Inflammatory macrophage treated with lipopolysaccharide for 1 hour (primary cell): ENCODE measurements at regions not wholly inside any gene's neighbourhood (a gene's known extent, or its start where the extent isn't known, plus 50 kb on each side); places are given as distances from the start of the nearest gene placed in this dataset.

Source experiments
- DNase-seq, 2 donors: peaks; one replicate each; pipeline ENCODE4 v3.0.0-alpha.2; 2020 to 2022

DNA sequence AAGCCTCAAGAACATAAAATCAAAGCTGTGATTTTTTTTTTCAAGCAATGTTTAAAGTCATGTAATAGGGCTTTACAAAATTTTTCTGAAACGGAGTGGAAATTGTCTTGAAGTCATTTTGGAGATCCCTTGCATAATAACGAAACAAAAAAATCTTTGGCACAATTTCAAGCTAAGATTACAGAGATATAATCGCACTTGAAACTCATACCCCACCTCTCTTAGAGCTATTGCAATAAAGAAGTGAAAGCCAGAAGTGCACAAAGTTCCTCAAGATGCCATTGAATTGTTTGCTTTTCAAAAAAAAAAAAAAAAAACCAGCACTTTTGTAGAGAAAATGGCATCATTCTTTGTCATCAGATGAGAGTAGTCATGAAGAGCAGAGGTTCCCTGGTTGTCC, 152.3 kb downstream of the PAX3 start:
- no peak for DNase-seq

DNA sequence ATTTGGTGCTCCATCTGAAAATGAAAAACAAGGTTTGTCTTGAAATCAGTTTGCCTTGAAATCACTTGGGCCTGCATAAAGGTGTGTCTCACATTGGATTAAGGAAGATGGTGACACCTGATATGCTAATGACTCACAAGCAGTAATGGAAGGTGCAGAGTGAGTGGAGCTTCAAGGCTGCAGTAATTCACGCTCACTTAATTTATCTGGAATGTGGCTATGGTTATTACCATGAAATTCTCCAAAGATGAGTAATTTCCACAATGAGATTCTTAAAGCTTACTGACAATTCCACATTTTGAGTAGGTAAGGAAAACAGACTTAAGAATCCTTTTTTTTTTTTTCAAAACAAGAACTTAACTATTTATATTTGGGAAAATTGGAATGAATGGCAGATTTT, 156.8 kb downstream of the PAX3 start:
- no peak for DNase-seq

DNA sequence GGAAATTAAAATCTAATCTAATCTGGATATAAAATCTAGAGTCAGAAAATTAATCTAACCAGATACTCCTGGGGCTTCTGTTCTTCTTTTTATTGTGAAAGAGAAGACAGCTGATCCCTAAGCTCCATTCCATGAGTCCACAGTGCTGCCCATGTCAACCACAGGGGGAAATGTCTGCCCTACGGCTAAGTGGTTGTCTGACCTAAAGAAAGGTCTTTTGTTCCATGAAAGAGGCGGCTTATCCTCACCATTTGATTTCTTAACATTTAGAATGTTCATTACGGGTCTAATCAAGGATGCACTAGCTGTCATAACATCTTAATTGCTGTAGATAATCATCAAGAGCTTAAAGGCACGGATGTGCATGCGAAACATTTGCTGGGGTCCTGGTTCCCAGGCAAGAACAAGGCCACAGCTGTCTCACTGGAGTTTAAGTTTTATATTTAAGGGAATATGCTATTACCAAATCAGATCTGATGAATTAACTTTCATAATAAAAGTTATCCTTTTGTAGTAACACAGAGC, 162.6 kb downstream of the PAX3 start:
- no peak for DNase-seq

DNA sequence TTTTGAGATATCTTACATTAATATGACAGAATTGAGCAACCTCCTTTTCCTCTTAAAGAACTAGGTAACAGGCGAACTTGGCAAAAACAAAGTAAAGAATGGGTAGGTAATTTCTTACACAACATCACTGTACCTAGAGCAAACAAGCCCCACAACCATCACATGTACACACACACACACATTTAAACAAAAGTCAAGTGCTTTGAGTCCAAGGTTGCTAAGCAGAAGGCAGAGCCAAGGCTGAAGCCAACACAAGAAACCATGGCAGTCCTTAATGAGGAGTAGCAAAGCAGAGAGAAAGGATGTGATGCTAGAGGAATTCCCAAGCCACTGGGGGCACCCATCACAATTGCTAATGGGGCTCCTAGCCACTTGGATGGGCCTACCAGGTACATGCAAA, 164.1 kb downstream of the PAX3 start:
- no peak for DNase-seq

DNA sequence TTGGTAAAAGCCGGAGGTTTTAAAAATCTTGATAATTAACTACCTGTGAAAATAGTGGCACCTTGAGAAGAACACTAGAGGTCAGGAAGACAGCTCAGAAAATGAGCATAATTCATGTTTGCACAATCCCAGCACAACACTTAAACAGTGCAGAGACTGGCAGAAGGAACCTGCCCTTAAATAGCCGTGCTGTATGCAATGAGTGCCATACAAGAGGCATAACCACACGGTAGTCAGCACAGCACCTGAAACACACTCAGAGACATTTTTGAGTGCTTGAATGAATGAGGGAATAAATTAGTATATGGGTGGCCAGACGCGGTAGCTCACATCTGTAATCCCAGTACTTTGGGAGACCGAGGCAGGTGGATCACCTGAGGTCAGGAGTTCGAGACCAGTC, 164.9 kb downstream of the PAX3 start:
- no peak for DNase-seq

DNA sequence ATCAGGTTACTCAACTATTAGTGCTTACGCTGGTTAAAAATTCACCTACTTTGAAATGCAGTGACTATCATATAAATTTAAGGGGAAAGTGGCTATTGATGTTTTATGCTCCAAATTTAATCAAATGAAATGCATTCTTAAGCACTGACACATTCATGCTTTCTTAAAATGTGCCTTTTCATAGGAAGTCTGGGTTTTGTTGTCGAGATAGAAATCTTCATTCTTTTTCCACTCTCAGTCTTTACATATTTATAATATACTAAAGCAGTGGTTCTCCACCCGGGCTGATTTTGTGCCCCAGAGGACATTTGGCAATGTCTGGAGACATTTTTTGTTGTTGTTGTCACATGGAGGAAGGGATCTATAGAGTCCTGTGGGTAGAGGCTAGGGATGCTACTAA, 167.9 kb downstream of the PAX3 start:
- DNase-seq, result no peak

DNA sequence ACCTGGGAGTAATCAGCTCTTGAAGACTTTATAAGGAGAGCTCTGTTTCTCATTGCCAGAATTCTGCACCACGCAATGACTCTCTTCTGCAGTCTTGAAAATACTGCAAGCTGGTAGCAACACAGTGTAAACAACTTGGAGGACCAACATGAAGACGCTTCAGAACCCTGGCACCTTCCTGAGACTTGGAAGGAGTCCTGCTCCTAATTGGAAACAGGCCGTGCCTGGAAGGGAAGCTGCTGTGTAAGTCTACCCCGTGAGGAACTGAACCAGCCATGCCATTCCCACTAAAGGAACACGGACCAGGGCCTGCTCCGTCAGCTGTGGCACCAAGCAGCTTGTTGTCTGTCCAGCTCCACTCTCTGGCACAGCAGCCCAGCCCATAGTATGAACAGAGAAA, 171.1 kb downstream of the PAX3 start:
- DNase-seq, result no peak

DNA sequence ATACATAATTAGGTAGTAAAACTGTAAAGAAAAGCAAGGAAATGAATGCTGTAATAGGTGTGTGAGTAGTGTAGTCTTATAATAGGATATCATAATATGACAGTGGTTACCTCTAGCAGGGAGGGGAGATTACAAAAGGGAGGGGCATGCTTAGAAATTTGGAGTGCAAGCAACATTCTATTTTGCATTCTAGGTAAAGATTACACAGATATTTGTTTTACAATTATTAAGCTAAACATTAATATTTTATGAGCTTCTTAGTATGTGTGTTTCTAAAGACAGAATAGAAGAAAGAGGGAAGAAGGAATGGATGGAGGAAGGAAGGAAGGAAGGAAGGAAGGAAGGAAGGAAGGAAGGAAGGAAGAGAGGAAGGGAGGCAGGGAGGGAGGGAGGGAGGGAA, 177.9 kb downstream of the PAX3 start:
- no peak for DNase-seq

DNA sequence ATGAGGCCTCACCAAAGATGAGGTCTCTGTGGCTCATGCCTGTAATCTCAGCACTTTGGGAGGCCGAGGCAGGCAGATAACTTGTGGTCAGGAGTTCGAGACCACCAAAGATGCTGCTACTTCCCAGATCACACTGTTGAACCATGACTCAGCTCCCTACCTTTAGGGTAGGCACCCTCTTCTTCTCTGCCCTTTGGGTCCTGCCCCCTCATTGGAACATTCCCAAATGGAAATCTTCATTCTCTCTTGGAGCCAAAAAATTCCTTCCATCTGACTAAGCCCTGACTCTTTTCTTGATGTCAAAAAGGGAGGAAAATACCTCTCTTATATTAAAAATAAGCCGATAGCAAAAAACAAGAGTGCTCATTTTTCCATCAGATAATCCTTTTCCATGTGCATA, 183.5 kb downstream of the PAX3 start:
- DNase-seq, result no peak

DNA sequence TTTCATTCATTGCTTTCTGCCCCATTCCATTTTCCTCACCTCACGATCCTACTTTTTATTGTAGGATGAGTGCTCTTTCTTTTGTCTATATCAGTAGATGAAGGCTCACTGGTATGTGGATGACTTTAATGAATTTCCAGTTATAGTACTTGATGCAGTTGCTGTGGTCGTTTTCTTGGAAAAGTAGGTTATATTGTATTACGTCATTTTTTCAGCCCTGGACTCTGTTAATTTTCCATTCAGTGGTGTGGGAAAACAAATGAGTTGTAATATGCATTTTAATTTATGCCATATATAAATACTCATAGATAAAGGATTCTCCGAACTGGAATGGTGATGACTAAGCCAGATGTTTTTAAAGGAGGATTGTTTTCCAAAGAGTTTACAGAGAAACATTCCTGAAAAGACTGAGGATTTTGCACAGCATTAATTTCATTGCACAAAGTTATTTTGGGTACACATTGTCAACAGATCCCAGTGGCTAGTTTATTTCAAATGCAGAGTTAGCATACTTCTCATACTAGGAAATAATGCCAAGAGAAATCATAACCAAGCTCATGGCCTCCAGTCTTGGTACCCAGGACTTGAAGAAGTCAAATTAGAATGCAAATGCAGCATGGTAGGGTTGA, 189.7 kb downstream of the PAX3 start:
- DNase-seq, result no peak

DNA sequence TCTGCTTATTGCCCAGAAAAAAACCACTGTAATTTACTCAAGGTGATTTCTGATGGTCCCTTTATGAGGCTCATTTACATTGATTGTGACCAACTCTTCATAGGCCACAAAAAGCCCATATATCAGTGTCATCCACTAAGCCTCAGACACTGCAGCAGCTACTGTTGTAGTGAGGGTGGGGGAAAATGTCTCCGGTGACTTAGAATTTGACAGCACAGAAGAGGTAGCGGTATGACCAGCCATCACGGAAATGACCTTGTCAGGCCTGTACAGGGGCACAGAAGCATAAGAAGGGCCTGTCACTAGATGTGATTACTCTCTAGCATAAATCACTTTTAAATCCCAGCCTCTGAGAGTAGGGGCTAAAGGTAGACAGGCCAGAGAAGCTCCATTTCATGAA, 190.3 kb downstream of the PAX3 start:
- DNase-seq, result no peak

DNA sequence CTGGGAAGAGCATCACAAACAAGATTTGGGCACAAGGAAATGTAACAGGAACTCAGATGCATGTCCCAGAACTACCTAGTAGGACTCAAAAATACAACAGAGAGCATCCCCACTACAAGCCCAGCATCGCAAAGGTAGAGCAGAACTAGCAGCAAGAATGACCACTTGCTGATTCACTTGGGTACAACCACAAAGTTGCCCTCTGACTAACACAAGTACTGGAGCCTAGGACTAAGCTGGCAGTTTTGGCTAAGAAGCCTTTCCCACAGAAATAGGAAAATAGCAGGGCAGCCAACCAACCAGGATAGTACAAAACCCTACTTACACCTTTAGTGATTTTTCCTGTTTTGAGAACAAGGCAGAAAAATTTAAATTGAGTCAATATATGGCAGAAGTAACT, 193.8 kb downstream of the PAX3 start:
- DNase-seq, result no peak

DNA sequence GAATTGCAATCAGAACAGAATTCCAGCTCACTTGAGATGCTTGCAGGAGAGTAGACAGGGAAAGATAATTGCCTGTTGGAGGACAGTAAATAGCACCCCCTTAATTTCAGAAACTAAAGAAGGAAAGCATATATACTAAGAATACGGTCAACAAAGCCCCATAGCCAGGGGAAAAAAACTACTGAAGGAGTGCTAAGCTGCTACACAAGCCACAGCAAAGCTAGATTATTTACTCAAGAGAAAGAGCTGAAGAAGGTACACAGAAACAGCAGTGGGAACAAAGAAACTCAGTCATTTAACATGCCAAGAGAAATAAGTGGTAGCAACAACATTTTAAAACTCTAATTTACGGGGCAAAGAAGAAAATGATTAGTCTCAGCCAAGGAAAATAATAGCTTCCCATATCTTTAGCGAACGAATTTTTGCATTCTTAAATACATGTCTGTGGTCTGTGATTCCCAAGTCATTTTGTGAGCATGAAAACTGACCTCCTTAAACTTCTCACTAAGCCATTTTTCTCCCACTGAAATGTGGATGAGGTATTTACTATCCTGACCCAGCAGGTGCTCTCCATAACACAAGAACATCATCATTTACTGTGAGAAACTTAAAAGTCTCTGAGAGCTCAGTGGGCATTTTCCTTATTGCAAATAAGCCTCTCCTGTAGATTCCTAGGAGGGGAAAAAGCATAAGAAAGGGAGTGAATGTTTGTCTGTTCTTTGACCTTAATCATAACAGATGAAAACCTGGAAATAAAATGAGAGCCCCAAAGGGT, 196.0 kb downstream of the PAX3 start:
- no peak for DNase-seq

DNA sequence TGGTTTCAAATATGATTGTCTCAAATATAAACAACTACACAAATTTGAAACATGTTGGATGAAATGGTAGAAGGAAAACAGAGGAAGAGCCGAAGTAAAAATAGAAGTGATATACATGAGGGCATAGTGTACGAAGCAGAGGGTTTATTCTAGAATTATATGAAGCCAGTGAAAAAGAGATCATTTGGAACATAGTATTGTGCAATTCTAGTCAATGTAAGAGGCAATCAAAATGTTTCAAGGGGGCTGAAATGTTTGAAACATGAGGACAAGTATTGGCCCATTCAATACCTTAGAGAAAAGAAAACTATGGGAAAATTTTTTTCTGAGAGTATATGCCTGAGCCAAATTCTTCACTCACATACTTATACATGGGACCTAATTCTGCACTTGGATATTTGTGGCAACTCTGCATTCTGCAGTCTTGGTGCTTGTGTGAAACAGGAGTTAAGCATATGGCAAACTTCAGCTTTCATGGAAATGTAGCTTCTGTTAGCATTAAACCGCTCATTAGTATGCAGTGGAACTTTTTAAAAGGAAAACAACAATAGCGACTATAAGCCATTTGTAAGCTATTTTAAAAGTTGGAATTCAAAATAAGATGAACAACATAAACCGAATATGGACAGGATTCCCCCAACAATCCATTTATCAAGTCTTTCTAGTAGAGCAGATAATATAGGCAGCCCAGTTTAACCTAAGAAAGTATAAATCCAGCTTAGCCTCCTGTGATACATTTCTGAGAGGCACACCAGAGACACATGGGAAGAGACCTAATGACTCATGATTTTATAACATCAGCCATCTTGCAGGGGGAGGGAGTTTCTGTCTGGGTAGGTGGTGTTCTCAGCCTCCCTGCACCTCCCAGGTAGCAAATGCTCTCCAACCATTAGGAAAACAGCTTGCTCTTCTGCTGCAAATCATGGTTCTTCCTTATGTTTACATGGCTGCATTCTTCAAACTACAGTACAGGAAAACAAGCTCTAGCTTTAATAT, 197.8 kb downstream of the PAX3 start:
- DNase-seq, result no peak

DNA sequence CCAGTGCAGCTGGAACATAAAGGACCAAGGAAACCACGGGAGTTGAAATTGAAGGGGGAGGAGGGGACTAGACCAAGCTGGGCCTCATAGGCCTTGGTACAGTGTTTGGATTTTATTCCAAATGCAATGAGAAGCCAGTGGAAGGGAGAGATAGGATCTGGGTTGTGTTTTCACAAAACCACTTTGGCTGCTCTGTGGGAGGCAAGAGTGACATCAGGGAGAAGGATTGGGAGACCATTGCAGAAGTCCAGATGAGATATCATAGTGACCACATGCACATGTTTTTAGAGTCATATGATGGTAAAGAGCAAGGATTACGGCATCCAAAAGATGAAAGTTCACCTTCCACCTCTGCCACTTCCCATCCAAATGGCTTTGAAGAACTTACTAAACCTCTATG, 210.2 kb downstream of the PAX3 start:
- DNase-seq, result no peak

DNA sequence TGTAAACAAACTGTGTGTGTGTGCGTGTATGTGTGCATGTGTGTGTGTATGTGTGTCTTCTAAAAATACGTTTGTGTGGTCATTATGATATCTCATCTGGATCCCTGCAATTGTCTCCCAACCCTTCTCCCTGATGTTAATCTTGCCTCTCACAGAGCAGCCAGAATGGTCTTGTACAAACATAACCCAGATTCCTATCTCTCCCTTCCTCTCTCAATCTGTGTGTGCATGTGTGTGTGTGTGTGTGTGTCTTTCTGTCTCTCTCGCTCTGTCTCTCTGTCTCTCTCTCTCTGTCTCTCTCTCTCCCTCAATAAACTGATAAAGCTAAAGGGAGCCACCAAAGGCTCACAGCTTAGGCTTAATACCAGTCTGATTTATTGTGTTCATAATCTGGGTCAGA, 210.8 kb downstream of the PAX3 start:
- DNase-seq, result no peak

DNA sequence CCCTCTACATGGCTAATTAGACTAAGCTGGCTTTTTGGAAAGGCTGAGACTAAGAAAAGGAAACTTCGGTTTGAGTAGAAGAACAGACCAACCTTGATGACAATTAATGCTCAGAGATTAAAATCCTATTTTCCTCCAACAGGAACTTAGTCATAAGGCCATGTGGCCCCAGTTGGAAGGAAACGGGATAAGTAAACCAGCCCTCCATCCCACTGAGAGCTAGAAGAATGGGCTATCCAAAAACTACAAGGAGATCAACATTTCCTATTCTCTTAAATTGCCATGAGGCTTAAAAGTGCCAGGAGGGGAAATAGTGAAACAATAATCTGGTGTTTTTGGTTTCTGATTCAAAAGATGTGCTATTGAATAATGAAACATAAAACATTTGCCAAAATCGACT, 216.6 kb downstream of the PAX3 start:
- DNase-seq, result no peak

DNA sequence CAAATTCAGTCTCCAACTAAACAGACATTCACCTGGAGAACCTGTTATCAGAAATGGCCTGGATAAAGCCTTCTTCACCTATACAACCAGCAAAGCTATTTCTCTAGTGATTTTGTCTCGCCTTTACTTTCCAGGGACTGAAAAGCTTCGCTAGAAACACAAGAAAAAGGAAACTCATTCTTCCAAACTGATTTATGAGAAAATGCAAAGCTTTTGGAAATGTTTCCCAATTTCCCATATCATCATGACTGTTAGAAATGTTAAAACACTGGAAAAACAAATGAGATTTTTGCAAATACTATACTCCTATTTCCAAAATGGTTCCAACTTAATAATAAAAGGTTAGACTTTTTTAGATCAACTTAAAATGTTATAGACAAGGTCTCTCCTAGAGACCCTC, 218.7 kb downstream of the PAX3 start:
- no peak for DNase-seq

DNA sequence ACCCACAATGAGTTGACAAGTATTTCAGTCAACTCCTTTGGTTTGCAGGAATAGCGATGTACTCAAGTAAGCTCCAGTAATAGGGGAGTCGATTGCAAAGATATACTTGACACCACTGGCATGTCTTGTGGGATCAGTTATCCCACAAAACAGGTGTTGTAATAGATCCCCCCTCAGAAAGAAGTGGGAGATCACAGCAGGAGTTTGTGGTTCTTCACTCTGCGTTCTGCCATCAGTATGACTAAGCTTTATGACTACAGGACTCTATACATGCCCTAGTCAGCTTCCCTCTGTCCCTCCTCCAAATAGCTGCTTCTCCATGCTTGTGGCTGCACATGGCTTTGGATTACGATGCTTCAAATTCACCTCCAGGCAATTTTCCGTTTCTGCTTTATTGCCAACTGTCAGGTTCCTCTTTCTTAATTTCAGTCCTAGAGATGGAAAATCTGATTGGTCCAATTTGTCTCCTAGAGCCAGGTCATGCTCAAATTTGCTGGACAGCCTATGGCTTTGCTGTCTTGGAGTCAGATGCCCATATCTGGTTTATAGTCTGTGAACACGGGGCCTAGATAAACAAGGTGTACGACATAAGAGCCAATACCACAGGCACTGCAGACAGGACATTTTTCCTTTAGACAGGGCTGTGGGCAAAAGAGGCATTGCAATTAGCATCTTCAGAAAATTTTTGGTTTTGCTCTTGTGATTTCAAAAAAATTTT, 221.7 kb downstream of the PAX3 start:
- no peak for DNase-seq

DNA sequence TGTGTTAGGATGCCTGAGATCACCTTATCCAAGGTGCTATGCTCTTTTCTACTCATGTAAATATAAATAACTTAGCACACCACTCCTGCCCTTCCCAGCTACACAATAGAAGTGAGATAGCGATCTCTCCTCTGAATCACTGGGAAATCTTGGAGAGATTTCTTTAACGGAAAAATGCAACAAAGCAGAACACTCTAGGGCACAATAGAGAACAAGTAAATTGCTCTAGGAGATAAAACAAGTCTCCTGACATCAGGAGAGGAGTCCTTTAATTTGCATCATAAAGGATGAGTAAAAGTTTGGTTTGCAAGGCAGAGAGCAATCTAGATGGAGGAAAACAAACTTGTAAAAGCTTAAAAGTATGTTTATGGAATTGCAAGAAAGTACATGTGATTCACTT, 224.1 kb downstream of the PAX3 start:
- DNase-seq, result no peak

DNA sequence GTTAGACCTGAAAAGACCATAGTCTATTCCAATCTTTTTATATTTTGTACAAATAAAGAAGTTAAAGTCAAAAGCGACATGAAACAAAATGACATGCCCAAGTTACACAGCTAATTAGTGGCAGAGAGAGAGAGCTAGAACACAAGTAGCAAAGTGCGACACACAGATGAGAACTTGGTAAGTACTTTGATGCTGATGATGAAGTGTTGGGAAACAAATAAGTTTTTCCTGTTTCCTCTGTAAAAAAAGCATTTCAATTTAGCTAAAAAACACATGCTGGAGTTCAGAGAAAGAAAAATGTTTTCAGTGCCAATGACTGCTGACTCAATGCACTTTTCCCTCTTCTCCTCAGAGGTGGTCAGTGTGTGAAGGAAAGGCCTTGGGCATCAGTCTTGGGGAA, 226.9 kb downstream of the PAX3 start:
- DNase-seq, result no peak

DNA sequence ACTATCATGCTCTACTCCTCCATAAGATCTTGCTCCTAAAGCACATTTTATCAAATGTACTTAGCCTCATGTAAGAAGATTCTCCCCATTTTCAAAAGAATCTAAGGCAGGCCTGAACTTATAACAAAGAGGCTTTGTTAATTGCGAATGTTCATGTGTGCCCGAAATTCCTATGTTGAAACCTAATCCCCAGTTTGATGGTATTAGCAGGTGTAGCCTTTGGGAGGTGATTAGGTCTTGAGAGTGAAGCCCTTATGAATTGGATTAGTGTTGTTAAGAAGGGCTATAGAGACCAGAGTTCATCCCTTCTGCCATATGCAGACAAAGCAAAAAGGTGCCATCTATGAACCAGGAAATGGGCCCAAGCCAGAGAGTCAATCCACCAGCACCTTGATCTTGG, 234.5 kb downstream of the PAX3 start:
- no peak for DNase-seq
